Neural progenitor cell (in vitro differentiated cells): ENCODE measurements at regions not wholly inside any gene's neighbourhood (a gene's known extent, or its start where the extent isn't known, plus 50 kb on each side); places are given as distances from the start of the nearest gene placed in this dataset.
"Not testable (repeated sequence)": the region's sequence is repeated elsewhere in the genome, so short reads cannot be mapped to it uniquely, and the experiment has no call there.

ENCODE experiments used
- DNase-seq: peaks from one replicate; pipeline ENCODE4 v3.0.0-alpha.2; 2016; ENCODE audit warnings: low spot score
- H2AFZ ChIP-seq: fragments of 200-600 bp; sonication (generic); replicated peaks from 2 replicates; pipeline ENCODE4 v1.6.1; 2016; ENCODE audit warnings: antibody characterized with exemption
- H3F3A ChIP-seq: fragments of 200-600 bp; sonication (generic); 2 replicates; pipeline ENCODE4 v1.6.1; 2016; ENCODE audit warnings: antibody characterized with exemption, low read depth
- H3K27ac ChIP-seq: fragments of 200-600 bp; sonication (generic); 2 replicates; pipeline ENCODE4 v1.5.1; 2016; ENCODE audit warnings: mild to moderate bottlenecking
- H3K27me3 ChIP-seq: fragments of 200-600 bp; sonication (generic); 2 replicates; pipeline ENCODE4 v1.6.1; 2016; ENCODE audit warnings: mild to moderate bottlenecking, moderate library complexity
- H3K36me3 ChIP-seq: fragments of 200-600 bp; sonication (generic); 2 replicates; pipeline ENCODE4 v1.5.1; 2016
- H3K4me1 ChIP-seq: fragments of 200-600 bp; sonication (generic); 2 replicates; pipeline ENCODE4 v1.6.1; 2016; ENCODE audit warnings: mixed run types
- H3K4me2 ChIP-seq: fragments of 200-600 bp; sonication (generic); 2 replicates; pipeline ENCODE4 v1.6.1; 2016
- H3K4me3 ChIP-seq: fragments of 200-600 bp; sonication (generic); 2 replicates; pipeline ENCODE4 v1.5.1; 2016
- H3K79me2 ChIP-seq: fragments of 200-600 bp; sonication (generic); 2 replicates; pipeline ENCODE4 v1.6.1; 2016; ENCODE audit warnings: low read depth
- H3K9ac ChIP-seq: fragments of 200-600 bp; sonication (generic); 2 replicates; pipeline ENCODE4 v1.6.1; 2016
- H3K9me3 ChIP-seq: fragments of 200-600 bp; sonication (generic); 2 replicates; pipeline ENCODE4 v1.5.1; 2016; ENCODE audit warnings: low read depth
- H4K20me1 ChIP-seq: fragments of 200-600 bp; sonication (generic); 2 replicates; pipeline ENCODE4 v1.6.1; 2016; ENCODE audit warnings: low read depth
- H3K27ac Mint-ChIP-seq: 3 replicates; pipeline ENCODE4 v1.8.0; 2021; ENCODE audit warnings: mixed read lengths
- H3K27me3 Mint-ChIP-seq: 2 replicates; pipeline ENCODE4 v1.8.0; 2022; ENCODE audit warnings: low read depth, mild to moderate bottlenecking, inconsistent platforms, moderate library complexity, mixed read lengths; ENCODE audit not compliant: insufficient read depth
- H3K36me3 Mint-ChIP-seq: 3 replicates; pipeline ENCODE4 v1.8.0; 2021; ENCODE audit warnings: mixed read lengths
- H3K4me1 Mint-ChIP-seq: 3 replicates; pipeline ENCODE4 v1.8.0; 2021; ENCODE audit warnings: mixed read lengths
- H3K4me3 Mint-ChIP-seq: 3 replicates; pipeline ENCODE4 v1.8.0; 2021; ENCODE audit warnings: mild to moderate bottlenecking, moderate library complexity, mixed read lengths
- H3K9me3 Mint-ChIP-seq: 3 replicates; pipeline ENCODE4 v1.8.0; 2020; ENCODE audit warnings: mixed read lengths
- EZH2 ChIP-seq: fragments of 200-600 bp; sonication (generic); IDR thresholded peaks from 2 replicates; pipeline ENCODE4 v1.6.1; 2017; ENCODE audit warnings: antibody characterized with exemption, mild to moderate bottlenecking, moderate library complexity
- EZH2phosphoT487 ChIP-seq: fragments of 200-600 bp; sonication (generic); IDR thresholded peaks from 2 replicates; pipeline ENCODE4 v1.6.1; 2017; ENCODE audit warnings: antibody characterized with exemption
- TF ChIP-seq, protein P1 (sequence below): fragments of 200-600 bp; sonication (generic); IDR thresholded peaks from 2 replicates; pipeline ENCODE4 v1.5.1; 2017; ENCODE audit warnings: antibody characterized with exemption, mild to moderate bottlenecking

GRCh38 chr5:162964144-162964543 is 473.3 kb upstream of the CCNG1 start:
- not testable (repeated sequence) for H3K4me1 Mint-ChIP-seq, H4K20me1 ChIP-seq, H3K9me3 Mint-ChIP-seq, H3K36me3 Mint-ChIP-seq, H3K27me3 ChIP-seq, H3K27ac ChIP-seq, H3K4me3 Mint-ChIP-seq, H3K9ac ChIP-seq, H3F3A ChIP-seq, H3K4me2 ChIP-seq, H3K9me3 ChIP-seq, H3K79me2 ChIP-seq, H3K36me3 ChIP-seq, H3K4me3 ChIP-seq, H3K27me3 Mint-ChIP-seq, H3K4me1 ChIP-seq, H3K27ac Mint-ChIP-seq
- TF ChIP-seq, protein P1, sequence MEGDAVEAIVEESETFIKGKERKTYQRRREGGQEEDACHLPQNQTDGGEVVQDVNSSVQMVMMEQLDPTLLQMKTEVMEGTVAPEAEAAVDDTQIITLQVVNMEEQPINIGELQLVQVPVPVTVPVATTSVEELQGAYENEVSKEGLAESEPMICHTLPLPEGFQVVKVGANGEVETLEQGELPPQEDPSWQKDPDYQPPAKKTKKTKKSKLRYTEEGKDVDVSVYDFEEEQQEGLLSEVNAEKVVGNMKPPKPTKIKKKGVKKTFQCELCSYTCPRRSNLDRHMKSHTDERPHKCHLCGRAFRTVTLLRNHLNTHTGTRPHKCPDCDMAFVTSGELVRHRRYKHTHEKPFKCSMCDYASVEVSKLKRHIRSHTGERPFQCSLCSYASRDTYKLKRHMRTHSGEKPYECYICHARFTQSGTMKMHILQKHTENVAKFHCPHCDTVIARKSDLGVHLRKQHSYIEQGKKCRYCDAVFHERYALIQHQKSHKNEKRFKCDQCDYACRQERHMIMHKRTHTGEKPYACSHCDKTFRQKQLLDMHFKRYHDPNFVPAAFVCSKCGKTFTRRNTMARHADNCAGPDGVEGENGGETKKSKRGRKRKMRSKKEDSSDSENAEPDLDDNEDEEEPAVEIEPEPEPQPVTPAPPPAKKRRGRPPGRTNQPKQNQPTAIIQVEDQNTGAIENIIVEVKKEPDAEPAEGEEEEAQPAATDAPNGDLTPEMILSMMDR = peak; percentile 37
- peak overlapping the region; percentile 80 for H2AFZ ChIP-seq
- DNase-seq = peak; percentile 56

DNA sequence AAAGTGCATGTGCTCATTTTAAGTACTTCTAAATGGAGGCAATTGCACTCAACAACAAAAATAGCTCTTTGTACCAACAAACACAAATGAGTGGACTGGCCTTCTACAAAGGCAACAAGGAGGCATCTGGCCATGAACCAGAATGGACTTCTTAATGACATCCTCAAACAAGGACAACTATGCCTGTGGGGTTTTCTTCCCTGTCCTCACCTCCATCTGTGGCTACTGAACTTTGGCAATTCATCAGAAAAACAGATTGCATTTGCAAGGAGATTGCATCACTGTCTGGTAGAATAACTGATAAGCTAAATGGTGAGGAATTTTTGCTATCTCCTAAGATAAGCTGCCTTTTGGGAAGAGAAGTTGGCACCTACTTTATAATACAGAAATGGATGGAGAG is 447.3 kb upstream of the CCNG1 start:
- Histone ChIP-seq H3K27ac (no peak overlapping the region), H3K4me2 (no peak overlapping the region), H3K9ac (no peak overlapping the region), H3K36me3 (no peaks in the 10 kb centered on the region), H3K4me1 (no peaks in the 10 kb centered on the region), H3K79me2 (no peaks in the 10 kb centered on the region), H2AFZ (no peak overlapping the region), H4K20me1 (no peaks in the 10 kb centered on the region), H3K9me3 (no peaks in the 10 kb centered on the region), H3F3A (no peaks in the 10 kb centered on the region), H3K4me3 (no peak overlapping the region), H3K27me3 (no peaks in the 10 kb centered on the region)
- no peaks in the 10 kb centered on the region for H3K36me3 Mint-ChIP-seq
- H3K9me3 Mint-ChIP-seq = no peaks in the 10 kb centered on the region
- TF ChIP-seq, protein P1 = no peak
- TF ChIP-seq EZH2 = no peak
- TF ChIP-seq EZH2phosphoT487 = no peak
- no peaks in the 10 kb centered on the region for H3K27me3 Mint-ChIP-seq
- H3K27ac Mint-ChIP-seq = no peak overlapping the region
- H3K4me3 Mint-ChIP-seq = no peak overlapping the region
- H3K4me1 Mint-ChIP-seq = no peaks in the 10 kb centered on the region
- no peak for DNase-seq

GRCh38 chr5:162990856-162991497 is 446.4 kb upstream of the CCNG1 start:
- Mint-ChIP-seq H3K27ac (no peak overlapping the region), H3K36me3 (no peaks in the 10 kb centered on the region), H3K4me1 (no peaks in the 10 kb centered on the region), H3K4me3 (no peak overlapping the region), H3K27me3 (no peaks in the 10 kb centered on the region), H3K9me3 (no peaks in the 10 kb centered on the region)
- no peaks in the 10 kb centered on the region for H3K4me1 ChIP-seq
- DNase-seq = no peak
- no peaks in the 10 kb centered on the region for H3K9me3 ChIP-seq
- no peak overlapping the region for H2AFZ ChIP-seq
- H3K4me3 ChIP-seq = no peak overlapping the region
- no peaks in the 10 kb centered on the region for H4K20me1 ChIP-seq
- H3K27ac ChIP-seq = no peak overlapping the region
- no peaks in the 10 kb centered on the region for H3F3A ChIP-seq
- H3K36me3 ChIP-seq = no peaks in the 10 kb centered on the region
- H3K4me2 ChIP-seq = no peak overlapping the region
- H3K79me2 ChIP-seq = no peaks in the 10 kb centered on the region
- no peaks in the 10 kb centered on the region for H3K27me3 ChIP-seq
- TF ChIP-seq, protein P1 = no peak
- no peak for TF ChIP-seq EZH2phosphoT487
- no peak for TF ChIP-seq EZH2
- no peak overlapping the region for H3K9ac ChIP-seq
